C4-2B (cell line): ENCODE measurements at regions not wholly inside any gene's neighbourhood (a gene's known extent, or its start where the extent isn't known, plus 50 kb on each side); places are given as distances from the start of the nearest gene placed in this dataset.

Source experiments
- H3K27ac ChIP-seq: fragments of 450-650 bp; 2 replicates; pipeline ENCODE4 v1.5.1; 2017
- CTCF ChIP-seq: fragments of 450-650 bp; conservative IDR thresholded peaks from 2 replicates; pipeline ENCODE4 v1.5.1; 2017; ENCODE audit warnings: mild to moderate bottlenecking
- ZFX ChIP-seq: fragments of 450-650 bp; IDR thresholded peaks from 2 replicates; pipeline ENCODE4 v1.6.1; 2017

- H3K27ac ChIP-seq, result no peak overlapping the region
- TF ChIP-seq ZFX (no peak), CTCF (no peak)
Observed at GRCh38 chr12:74732164-74732784, 194.6 kb downstream of the ATXN7L3B start.

- H3K27ac ChIP-seq, result no peak overlapping the region
- TF ChIP-seq CTCF (no peak), ZFX (no peak)
Observed at GRCh38 chr12:74732826-74733225, 195.2 kb downstream of the ATXN7L3B start.

GRCh38 chr12:74741112-74741511 is 203.5 kb downstream of the ATXN7L3B start:
- TF ChIP-seq ZFX (no peak), CTCF (no peak)
- no peak overlapping the region for H3K27ac ChIP-seq

GRCh38 chr12:74747305-74747704 is 209.7 kb downstream of the ATXN7L3B start:
- H3K27ac ChIP-seq, result no peak overlapping the region
- TF ChIP-seq ZFX, result no peak
- TF ChIP-seq CTCF, result peak; percentile 50

GRCh38 chr12:74751441-74751840 is 213.8 kb downstream of the ATXN7L3B start:
- TF ChIP-seq ZFX (no peak), CTCF (no peak)
- H3K27ac ChIP-seq, result no peak overlapping the region

- no peak overlapping the region for H3K27ac ChIP-seq
- TF ChIP-seq CTCF (no peak), ZFX (no peak)
Observed at GRCh38 chr12:74752215-74752614, 214.6 kb downstream of the ATXN7L3B start.

- TF ChIP-seq CTCF (no peak), ZFX (no peak)
- H3K27ac ChIP-seq, result no peak overlapping the region
Observed at GRCh38 chr12:74770552-74770951, 232.9 kb downstream of the ATXN7L3B start.
